ENCODE measurements at regions not wholly inside any gene's neighbourhood (a gene's known extent, or its start where the extent isn't known, plus 50 kb on each side); places are given as distances from the start of the nearest gene placed in this dataset.

DNA sequence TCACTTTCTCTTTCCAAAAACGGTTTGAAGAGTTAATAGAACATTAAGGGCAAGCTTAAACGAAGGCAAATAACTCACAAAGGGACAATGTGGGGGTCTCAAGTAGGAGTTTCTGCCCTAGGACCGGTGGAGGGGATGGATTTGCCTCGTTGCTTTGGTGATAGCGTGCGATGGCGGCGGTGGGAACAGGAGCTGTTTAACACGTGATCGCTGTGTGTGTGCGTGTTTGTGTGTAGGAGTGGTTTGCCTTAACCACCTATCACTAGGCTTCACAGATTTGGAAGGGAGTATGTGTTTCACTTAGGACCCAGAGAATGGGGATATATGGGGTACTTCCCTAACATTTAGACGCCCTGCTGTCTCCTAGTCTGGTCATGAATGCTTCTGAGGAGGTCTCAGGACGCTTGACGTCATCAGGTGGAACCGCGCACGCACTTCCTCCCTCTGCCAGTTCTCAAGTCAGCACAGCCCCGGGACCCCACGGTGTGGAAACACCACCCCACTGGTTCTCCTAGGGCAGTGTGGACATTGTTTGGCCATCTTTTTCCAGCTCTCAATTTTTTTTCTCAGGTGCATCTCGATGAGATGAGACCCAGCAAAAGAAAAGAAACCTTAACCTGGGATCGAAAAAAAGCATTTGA is 231.2 kb downstream of the ATP23 start:
- H3K4me3 Mint-ChIP-seq = no peak overlapping the region
- ATAC-seq (ENCODE audit: poor library complexity) = no peak
- intact Hi-C loops (cut with DNase I, micrococcal nuclease) = no loop called here
- Histone ChIP-seq H3K4me1 (ENCODE audit: insufficient read depth, low read length) (no peaks in the 10 kb centered on the region), H3K27me3 (ENCODE audit: control insufficient read depth in 1 of 2, insufficient read depth in 2 of 2, low read length in 2 of 2) (peaks cover 0 to 10% of the 10 kb centered on the region in 2 experiments), H3K27ac (ENCODE audit: low read depth in 1 of 2, low read length in 2 of 2) (no peak overlapping the region), H3K36me3 (ENCODE audit: insufficient read depth, low read length) (no peaks in the 10 kb centered on the region), H3K4me3 (ENCODE audit: low read length) (no peak overlapping the region), H3K9me3 (ENCODE audit: control insufficient read depth in 1 of 2, insufficient read depth in 1 of 2, low read length in 2 of 2) (no peaks in the 10 kb centered on the region)
- no peaks in the 10 kb centered on the region for H3K36me3 Mint-ChIP-seq (ENCODE audit: low read depth)
- no peak for DNase-seq
- TF ChIP-seq, protein P1, sequence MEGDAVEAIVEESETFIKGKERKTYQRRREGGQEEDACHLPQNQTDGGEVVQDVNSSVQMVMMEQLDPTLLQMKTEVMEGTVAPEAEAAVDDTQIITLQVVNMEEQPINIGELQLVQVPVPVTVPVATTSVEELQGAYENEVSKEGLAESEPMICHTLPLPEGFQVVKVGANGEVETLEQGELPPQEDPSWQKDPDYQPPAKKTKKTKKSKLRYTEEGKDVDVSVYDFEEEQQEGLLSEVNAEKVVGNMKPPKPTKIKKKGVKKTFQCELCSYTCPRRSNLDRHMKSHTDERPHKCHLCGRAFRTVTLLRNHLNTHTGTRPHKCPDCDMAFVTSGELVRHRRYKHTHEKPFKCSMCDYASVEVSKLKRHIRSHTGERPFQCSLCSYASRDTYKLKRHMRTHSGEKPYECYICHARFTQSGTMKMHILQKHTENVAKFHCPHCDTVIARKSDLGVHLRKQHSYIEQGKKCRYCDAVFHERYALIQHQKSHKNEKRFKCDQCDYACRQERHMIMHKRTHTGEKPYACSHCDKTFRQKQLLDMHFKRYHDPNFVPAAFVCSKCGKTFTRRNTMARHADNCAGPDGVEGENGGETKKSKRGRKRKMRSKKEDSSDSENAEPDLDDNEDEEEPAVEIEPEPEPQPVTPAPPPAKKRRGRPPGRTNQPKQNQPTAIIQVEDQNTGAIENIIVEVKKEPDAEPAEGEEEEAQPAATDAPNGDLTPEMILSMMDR (IDR thresholded peaks at IDR 0.05) = no peak
- CTCF ChIA-PET = no interaction called here
- H3K4me1 Mint-ChIP-seq (ENCODE audit: low read depth) = no peaks in the 10 kb centered on the region
- no peaks in the 10 kb centered on the region for H3K9me3 Mint-ChIP-seq
- peaks cover 23% of the 10 kb centered on the region for H3K27me3 Mint-ChIP-seq
- H3K27ac Mint-ChIP-seq = no peak overlapping the region
- POLR2A ChIA-PET = no interaction called here

DNA sequence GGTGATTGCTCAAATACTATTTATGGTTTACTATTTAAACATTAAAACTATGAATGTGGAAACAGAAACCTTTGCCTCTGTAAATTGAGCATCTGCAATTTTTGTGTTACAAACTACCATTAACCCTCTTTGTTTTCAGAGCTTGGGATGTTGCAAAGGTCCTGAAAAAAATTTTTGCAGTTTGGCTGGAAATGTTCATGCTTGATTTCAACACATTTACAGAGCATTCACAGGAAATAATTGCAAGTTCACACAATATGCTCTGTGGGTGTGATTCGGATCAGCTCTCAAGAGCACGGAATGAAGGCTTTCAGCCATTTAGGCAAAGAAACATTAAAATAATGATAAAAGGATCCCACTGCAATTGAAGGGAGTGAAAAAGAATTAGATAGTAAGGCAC is 232.9 kb downstream of the ATP23 start:
- Mint-ChIP-seq H3K4me1 (ENCODE audit: low read depth) (no peaks in the 10 kb centered on the region), H3K36me3 (ENCODE audit: low read depth) (no peaks in the 10 kb centered on the region), H3K27ac (no peak overlapping the region), H3K9me3 (no peaks in the 10 kb centered on the region), H3K27me3 (peaks cover 36% of the 10 kb centered on the region), H3K4me3 (no peak overlapping the region)
- no peak overlapping the region for H3K27ac ChIP-seq (ENCODE audit: low read depth in 1 of 2, low read length in 2 of 2)
- H3K36me3 ChIP-seq (ENCODE audit: insufficient read depth, low read length) = no peaks in the 10 kb centered on the region
- intact Hi-C loops (cut with DNase I, micrococcal nuclease) = no loop called here
- ChIA-PET POLR2A (no interaction called here), CTCF (no interaction called here)
- H3K27me3 ChIP-seq (ENCODE audit: control insufficient read depth in 1 of 2, insufficient read depth in 2 of 2, low read length in 2 of 2) = peaks cover 0 to 10% of the 10 kb centered on the region in 2 experiments
- no peaks in the 10 kb centered on the region for H3K9me3 ChIP-seq (ENCODE audit: control insufficient read depth in 1 of 2, insufficient read depth in 1 of 2, low read length in 2 of 2)
- TF ChIP-seq, protein P1 (IDR thresholded peaks at IDR 0.05) = no peak
- no peaks in the 10 kb centered on the region for H3K4me1 ChIP-seq (ENCODE audit: insufficient read depth, low read length)
- H3K4me3 ChIP-seq (ENCODE audit: low read length) = no peak overlapping the region
- no peak for DNase-seq
- ATAC-seq (ENCODE audit: poor library complexity) = no peak

DNA sequence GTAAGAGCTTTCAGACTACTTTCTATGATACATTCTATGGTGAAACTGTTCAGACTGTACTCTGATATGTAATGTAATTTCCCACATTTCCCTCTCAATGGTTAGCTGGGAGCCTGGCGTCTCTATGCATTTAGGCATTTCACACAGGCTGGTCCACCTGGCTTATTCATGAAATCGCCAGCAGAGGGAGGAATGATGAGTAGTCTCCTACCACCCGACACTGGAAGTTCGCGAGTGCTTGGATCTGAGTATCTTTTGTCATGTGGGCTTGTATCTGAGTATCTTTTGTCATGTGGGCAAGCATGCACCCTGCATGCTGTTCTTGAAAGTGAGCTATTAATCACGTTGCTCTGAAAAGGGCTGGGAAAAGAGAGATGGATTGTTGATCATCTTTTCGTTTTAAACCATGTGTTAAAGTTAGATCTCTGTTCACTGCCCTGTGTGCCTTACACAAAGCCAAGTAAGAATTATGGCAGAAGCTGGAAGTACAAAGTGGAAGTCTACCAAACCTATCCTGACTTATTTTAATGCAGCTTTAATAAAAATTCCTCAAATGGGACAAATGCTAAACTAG is 235.0 kb downstream of the ATP23 start:
- Mint-ChIP-seq H3K36me3 (ENCODE audit: low read depth) (no peaks in the 10 kb centered on the region), H3K27me3 (peaks cover 51% of the 10 kb centered on the region), H3K4me3 (no peak overlapping the region), H3K27ac (no peak overlapping the region), H3K9me3 (no peaks in the 10 kb centered on the region), H3K4me1 (ENCODE audit: low read depth) (no peaks in the 10 kb centered on the region)
- ChIA-PET CTCF (no interaction called here), POLR2A (no interaction called here)
- intact Hi-C loops (cut with DNase I, micrococcal nuclease) = no loop called here
- TF ChIP-seq, protein P1 (IDR thresholded peaks at IDR 0.05) = no peak
- H3K4me3 ChIP-seq (ENCODE audit: low read length) = no peak overlapping the region
- no peak overlapping the region for H3K27ac ChIP-seq (ENCODE audit: low read depth in 1 of 2, low read length in 2 of 2)
- peaks cover 5 to 6% of the 10 kb centered on the region in 2 experiments for H3K27me3 ChIP-seq (ENCODE audit: control insufficient read depth in 1 of 2, insufficient read depth in 2 of 2, low read length in 2 of 2)
- no peak for ATAC-seq (ENCODE audit: poor library complexity)
- H3K9me3 ChIP-seq (ENCODE audit: control insufficient read depth in 1 of 2, insufficient read depth in 1 of 2, low read length in 2 of 2) = no peaks in the 10 kb centered on the region
- H3K4me1 ChIP-seq (ENCODE audit: insufficient read depth, low read length) = no peaks in the 10 kb centered on the region
- no peaks in the 10 kb centered on the region for H3K36me3 ChIP-seq (ENCODE audit: insufficient read depth, low read length)
- DNase-seq = peak in 4 of 14 experiments; percentile 0 to 19 (median 10)
